Esophagus squamous epithelium (tissue), 4 donors: ENCODE measurements at regions not wholly inside any gene's neighbourhood (a gene's known extent, or its start where the extent isn't known, plus 50 kb on each side); places are given as distances from the start of the nearest gene placed in this dataset.

Experiments
- CTCF ChIP-seq, 6 experiments: fragments of 450-650 bp in 4 of 6; fragments of 200-600 bp in 2 of 6; sonication (generic) in 2 of 6; IDR thresholded peaks; one replicate each; pipeline ENCODE4 v1.5.1; 2016 to 2019; ENCODE audit warnings: antibody characterized with exemption in 6 of 6, mild to moderate bottlenecking in 4 of 6, moderate library complexity in 4 of 6
- POLR2A ChIP-seq, 4 donors: fragments of 450-650 bp; IDR thresholded peaks; one replicate each; pipeline ENCODE4 v1.6.1; 2017; ENCODE audit warnings: antibody characterized with exemption in 4 of 4, mild to moderate bottlenecking in 4 of 4, moderate library complexity in 3 of 4

- TF ChIP-seq POLR2A (IDR thresholded peaks at IDR 0.05), result no peak
- no peak for TF ChIP-seq CTCF (IDR thresholded peaks at IDR 0.05)
Measured at GRCh38 chr4:136328131-136328530, 1204.2 kb downstream of the PCDH18 start.
